NCI-H345 (cell line): ENCODE measurements at regions not wholly inside any gene's neighbourhood (a gene's known extent, or its start where the extent isn't known, plus 50 kb on each side); places are given as distances from the start of the nearest gene placed in this dataset.
"Not testable (repeated sequence)": the region's sequence is repeated elsewhere in the genome, so short reads cannot be mapped to it uniquely, and the experiment has no call there.

Experiments used
- DNase-seq: peaks from one replicate; lab custom pipeline; 2025; lab: John Stamatoyannopoulos, UW

DNA sequence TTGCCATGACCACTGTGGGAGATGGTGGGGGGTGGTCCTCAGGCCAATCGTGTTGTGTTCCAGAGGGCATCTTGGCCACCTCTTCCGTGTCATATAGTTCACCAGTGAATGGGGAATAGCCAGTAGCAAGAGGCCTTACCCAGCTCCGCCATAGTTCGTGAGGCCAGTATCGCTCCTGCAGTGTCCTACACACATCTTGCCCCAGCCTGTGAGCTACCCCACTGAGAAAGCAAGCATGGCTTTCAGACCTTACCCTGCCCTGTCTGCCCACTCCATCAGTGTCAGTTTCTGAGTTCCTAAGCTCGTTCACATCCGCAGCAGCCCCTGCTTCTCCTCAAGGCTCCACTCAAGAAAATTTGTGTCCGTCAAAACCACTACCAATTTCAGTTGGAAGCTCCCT, 586.0 kb upstream of the PABPC5 start:
- DNase-seq, result not testable (repeated sequence)

DNA sequence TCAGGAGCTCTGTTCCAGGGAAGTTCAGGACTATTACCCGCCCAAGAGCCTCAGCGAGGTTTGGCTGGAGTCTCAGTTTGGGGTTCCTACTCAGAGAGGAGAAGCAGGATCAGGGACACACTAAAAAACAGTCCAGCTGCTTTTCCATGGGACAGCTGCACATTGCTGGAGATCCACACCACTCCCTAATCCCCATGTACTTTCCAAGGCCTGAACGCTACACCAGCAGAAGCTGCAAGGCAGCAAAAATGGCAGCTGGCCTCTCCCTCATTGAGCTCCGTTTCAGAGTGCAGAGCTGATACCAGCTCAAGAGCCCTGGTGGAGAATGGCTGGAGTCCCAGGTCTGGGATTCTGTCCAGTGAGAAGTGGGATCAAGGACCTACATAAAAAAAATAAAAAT, 551.2 kb upstream of the PABPC5 start:
- DNase-seq, result no peak

DNA sequence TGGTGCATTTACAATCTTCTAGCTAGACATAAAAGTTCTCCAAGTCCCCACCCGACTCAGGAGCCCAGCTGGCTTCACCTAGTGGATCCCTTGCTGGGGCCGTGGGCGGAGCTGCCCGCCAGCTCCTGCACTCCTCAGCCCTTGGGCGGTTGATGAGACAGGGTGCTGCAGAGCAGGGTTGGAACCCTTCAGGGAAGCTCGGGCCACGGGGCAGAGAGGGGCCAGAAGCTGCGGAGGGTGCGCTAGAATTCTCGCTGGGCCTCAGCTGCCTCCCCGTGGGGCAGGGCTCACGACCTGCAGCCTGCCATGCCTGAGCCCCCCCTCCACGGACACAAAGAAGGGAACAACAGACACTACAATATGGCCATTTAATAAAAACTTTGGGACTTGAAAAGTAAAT, 519.8 kb upstream of the PABPC5 start:
- not testable (repeated sequence) for DNase-seq

DNA sequence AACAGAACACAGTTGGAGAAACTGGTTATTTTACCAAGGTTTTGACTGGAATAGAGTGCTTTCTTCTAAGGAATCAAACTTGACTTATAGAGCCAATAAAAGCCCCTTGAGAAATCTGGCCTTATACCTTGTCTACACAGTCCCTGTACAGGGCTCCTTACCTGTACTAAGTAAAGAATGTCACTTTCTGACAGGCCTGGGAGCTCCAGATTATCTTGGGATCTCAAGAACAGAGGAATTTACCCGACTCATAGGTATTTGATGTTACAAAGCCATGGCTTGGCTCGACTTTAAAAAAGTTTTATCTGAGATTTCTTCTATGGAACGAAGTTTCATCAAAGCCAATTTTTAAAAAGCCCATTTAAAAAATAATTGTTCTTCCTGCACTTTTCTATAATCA, 487.8 kb upstream of the PABPC5 start:
- DNase-seq, result not testable (repeated sequence)

DNA sequence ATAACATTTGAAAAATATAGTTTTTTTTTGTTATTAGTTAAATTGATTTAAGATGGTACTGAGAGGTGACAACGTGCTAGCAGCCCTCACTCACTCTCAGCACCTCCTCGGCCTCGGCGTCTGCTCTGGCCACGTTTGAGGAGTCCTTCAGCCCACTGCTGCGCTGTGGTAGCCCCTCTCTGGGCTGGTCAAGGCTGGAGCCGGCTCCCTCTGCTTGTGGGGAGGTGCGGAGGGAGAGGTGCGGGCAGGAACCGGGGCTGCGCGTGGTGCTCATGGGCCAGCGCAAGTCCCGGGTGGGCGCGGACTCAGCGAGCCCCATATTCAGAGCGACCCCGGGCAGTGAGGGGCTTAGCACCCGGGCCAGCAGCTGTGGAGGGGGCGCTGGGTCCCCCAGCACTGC, 439.4 kb upstream of the PABPC5 start:
- DNase-seq, result not testable (repeated sequence)

DNA sequence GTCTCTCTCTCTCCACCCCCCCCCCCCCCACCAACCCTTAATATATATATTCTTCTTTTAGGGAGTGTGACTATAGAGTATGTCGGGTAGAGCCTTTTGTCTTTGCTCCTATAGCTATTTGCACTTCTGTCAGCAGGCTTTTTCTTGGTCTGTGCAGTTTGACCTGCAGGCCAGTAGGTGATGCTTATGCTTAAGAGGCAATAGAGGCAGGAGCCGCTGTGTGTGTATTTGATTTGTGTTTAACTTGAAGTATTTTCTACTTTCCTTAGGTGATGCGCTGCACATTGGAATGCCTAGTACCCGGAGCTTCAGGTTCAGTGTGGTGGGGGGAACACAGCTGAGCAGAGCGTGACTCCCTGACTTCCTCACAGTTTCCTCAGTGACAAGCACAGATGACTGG, 416.5 kb upstream of the PABPC5 start:
- not testable (repeated sequence) for DNase-seq

DNA sequence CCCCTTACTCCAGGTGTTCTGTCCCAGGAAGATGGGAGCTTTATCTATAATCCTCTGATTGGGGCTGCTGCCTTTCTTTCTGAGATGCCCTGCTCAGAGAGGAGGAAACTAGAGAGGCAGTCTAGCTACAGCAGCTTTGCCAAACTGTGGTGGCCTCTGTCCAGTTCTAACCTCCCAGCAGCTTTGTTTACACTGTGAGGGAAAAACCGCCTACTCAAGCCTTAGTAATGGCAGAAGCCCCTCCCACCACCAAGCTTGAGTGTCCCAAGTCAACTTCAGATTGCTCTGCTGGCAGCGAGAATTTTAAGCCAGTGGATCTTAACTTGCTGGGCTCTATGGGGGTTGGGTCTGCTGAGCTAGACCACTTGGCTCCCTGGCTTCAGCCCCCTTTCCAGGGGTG, 394.9 kb upstream of the PABPC5 start:
- no peak for DNase-seq

DNA sequence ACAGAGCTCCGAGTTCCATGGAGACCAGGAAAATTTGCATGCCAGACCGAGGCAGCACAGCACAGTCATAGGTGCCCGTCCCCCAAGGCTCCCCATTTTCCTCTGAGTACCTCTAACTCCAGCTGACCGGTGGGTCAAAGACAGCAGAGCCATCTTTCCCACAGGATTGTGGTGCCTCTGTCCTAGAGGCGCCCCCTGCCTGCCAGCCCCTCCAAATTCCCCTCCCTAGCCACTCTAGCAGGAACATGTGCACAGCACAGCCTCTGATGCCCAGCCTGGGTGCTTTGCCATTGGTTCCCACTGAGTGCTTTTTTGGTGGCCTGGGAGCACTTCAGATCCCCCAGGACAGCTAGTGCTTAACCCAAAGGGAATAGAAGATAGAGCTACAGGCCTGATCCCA, 368.5 kb upstream of the PABPC5 start:
- DNase-seq, result no peak

DNA sequence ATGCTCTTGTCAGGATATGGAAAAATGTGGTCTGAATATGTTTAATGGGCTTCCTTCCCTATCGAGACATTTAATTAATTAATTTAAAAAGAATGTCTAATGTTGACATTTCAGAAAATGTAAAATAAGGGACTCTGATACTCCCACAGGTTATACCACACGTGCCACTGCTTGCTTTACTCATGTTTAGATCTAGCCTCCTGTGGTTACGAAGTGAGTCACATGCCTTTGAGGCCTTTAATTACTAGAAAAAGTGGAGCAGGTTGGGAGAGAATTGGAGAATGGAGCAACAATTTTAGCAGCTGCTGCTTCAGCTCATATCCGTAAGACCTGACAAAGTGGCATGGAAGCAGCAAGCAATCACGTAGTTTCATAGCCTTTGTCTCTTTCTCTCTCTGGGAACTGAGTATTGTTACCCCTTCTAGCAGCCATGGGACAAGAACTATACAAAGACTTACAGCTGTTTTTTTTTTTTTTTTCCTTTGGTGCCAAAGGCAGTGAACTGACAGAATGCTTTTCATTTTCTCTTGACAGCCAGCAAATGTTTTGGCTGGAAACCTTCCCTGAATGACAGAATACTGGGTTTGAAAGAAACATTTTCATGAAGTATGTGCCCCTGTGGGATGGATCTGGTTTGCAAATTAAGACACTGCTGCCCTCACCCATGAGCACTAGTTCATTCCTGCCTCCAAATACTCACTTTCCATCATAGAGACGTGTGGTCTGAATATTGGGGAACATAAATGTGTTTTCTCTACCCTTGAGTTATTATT, 355.1 kb upstream of the PABPC5 start:
- no peak for DNase-seq

DNA sequence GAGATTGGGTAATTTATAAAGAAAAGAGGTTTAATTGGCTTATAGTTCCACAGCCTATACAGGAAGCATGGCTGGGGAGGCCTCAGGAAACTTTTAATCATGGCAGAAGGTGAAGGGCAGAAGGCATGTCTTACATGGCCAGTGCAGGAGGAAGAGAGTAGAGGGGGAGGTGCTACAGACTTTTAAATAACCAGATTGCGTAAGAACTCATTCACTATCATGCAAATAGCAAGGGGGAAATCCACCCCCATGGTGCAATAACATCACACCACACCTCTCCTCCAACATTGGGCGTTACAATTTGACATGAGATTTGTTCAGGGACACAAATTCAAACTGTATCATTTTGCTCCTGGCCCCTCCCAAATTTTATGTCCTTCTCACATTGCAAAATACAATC, 353.8 kb upstream of the PABPC5 start:
- no peak for DNase-seq

DNA sequence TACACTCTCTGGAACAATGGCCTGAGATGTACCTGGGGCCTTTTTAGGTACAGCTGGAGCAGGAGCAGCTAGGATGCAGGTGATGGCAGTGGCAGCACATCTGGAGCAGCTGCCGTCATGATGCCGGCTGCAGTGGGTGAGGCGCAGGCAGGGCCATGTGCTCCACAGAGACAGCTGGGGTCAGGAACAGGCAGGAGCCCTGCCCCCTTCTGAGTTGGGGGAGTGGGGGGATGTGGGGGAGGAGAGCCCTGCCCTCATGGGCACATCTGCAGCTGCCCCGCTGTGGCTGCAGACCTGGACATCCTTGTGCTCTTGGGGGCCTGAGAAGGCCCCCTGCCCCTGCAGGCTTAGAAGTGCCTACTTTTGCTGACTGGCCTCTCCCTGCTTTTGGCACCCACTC, 352.8 kb upstream of the PABPC5 start:
- no peak for DNase-seq

DNA sequence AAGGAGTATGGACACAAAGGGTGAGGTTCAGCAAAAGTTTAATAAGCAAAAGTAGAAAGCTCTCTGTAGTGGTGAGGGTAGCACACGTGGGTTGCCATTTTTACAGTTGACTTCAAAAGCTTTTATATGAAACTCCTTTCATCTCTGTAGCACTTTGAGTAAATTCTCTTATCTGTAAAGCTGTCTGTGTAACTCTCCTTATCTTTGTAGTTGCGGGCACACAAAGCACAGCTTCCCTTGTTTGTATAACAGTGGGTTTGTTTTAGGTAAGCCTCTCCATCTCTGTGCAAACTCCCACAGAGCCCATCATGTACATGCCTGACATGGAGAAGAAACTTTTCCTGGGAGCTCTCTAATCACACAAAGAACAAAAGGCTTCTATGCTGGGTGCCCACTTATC, 325.9 kb upstream of the PABPC5 start:
- peak; percentile 88 for DNase-seq

DNA sequence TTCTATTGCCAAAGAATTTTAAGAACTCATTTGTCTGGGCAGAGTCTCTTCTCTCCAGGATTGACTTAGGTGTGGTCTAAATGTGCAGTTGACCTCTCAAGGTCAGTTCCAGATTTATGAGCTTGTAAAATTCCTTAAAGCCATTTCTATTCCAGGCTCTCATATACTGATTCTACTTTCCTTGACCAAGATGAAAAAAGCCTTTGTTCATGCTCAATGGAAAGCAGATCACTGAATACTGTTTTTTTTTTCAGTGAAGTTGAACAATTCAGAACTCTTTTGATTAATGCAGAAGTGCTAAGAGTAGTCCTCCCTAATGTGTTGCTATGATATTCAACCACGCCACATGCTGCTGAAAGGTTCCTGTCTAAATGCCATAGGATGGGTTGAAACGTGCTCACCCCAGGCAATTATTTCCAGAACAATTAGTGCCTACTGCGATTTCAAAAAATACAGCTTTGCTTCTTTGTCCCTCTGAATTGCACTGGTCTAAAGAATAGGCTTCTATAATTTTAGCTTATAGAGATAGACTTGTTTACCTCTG, 312.4 kb upstream of the PABPC5 start:
- peak; percentile 70 for DNase-seq

DNA sequence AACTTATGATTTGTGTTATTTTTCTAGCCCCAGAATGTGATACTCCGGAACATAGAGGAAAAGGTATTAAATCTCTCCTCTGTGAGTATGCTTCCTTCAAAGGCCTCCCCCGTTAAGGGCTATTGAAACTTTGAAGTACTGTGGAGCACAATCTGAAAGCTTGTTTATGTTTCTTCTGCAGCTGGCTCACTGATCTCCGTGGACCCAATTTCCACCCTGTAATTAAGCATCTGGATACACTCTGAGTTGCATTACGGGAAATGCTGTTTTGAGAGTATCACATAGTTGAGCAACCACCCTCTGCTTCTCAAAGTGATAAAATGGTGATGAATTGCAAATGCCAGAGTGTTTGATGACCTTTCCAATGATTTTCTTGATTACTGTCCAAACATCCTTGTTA, 296.8 kb upstream of the PABPC5 start:
- no peak for DNase-seq
